ENCODE measurements at regions not wholly inside any gene's neighbourhood (a gene's known extent, or its start where the extent isn't known, plus 50 kb on each side); places are given as distances from the start of the nearest gene placed in this dataset.

DNA sequence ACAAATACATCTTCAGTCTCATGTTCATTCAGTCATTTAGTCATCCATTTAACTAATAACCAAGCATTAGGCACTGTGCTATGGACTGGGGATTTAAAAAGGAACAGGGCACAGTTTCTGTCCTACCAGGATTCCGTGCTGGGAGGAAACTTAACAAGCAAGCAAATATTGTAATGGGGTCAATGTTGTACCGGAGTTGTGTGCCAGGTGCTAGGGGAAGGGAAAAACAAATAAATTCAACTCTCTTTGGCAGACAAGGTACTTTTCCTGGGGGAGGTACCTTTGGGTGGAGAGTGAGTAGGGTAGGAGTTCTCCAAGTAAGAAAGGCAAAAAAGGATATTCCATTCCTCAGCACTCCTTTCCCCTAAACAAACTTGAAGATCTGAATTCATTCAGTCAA is 90.3 kb downstream of the OLIG3 start:
- TF ChIP-seq PKNOX1 (IDR thresholded peaks at IDR 0.05) = no peak
- no peak for TF ChIP-seq SUZ12 (IDR thresholded peaks at IDR 0.05)
- no peak for TF ChIP-seq HDGF (IDR thresholded peaks at IDR 0.05; ENCODE audit: borderline replicate concordance)
- no peak for TF ChIP-seq BHLHE40 (IDR thresholded peaks at IDR 0.05; ENCODE audit: borderline replicate concordance)
- TF ChIP-seq SP1 (IDR thresholded peaks at IDR 0.05) = no peak
- TF ChIP-seq NFRKB (IDR thresholded peaks at IDR 0.05) = no peak
- TF ChIP-seq LEF1 (IDR thresholded peaks at IDR 0.05; ENCODE audit: borderline replicate concordance) = no peak
- no peak for TF ChIP-seq FOXM1 (IDR thresholded peaks at IDR 0.05; ENCODE audit: borderline replicate concordance)
- no peak for TF ChIP-seq ELF4 (IDR thresholded peaks at IDR 0.05)

All from HEK293T (cell line).